HUES6 (cell line): ENCODE measurements at regions not wholly inside any gene's neighbourhood (a gene's known extent, or its start where the extent isn't known, plus 50 kb on each side); places are given as distances from the start of the nearest gene placed in this dataset.

Experiments
- H3K27ac ChIP-seq: 2 replicates; pipeline ENCODE4 v1.7.0; 2013; ENCODE audit warnings: low read depth, mild to moderate bottlenecking, low read length, inconsistent platforms
- H3K27me3 ChIP-seq: 2 replicates; pipeline ENCODE4 v1.6.1; 2013; ENCODE audit warnings: low read length; ENCODE audit not compliant: control insufficient read depth, insufficient read depth
- H3K36me3 ChIP-seq: 2 replicates; pipeline ENCODE4 v1.6.1; 2013; ENCODE audit warnings: low read length; ENCODE audit not compliant: control insufficient read depth, insufficient read depth
- H3K4me1 ChIP-seq: 2 replicates; pipeline ENCODE4 v1.6.1; 2013; ENCODE audit warnings: low read length; ENCODE audit not compliant: control insufficient read depth, insufficient read depth
- H3K4me3 ChIP-seq: 2 replicates; pipeline ENCODE4 v1.5.1; 2013; ENCODE audit warnings: low read depth, low read length
- H3K9ac ChIP-seq: one replicate; pipeline ENCODE4 v1.6.1; 2013; ENCODE audit warnings: mild to moderate bottlenecking, low read length
- H3K9me3 ChIP-seq: 2 replicates; pipeline ENCODE4 v1.6.1; 2013; ENCODE audit warnings: low read depth, low read length; ENCODE audit not compliant: control insufficient read depth, insufficient read depth

DNA sequence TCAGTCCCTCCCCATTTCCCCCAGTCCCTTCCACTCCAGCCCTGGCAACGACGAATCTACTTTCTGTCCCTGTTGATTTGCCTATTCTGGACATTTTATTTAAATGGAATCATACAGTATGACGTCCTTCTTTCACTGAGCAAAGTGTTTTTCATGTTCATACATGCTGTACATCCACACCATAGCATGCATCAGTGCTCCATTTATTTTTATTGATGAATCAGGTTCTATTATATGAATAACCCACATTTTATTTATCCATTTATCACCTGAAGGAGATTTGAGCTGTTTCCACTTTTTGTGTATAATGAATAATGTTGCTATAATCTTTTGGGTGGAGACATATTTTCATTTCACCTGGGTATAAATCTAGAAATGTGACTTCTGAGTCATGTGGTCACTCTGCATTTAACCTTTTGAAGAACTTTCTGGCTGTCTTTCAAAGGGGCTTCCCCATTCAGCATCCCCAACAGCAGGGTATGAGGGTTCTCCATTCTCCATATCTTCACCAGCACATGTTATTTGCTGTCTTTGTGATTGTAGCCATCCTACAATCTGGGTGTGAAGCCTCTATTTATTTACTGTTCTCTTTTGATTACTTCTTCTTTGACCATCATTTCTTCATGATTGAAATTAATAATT, 531.7 kb downstream of the ETS1 start:
- H3K9me3 ChIP-seq, result no peaks in the 10 kb centered on the region
- no peak overlapping the region for H3K9ac ChIP-seq
- H3K4me3 ChIP-seq, result no peak overlapping the region
- H3K27me3 ChIP-seq, result no peaks in the 10 kb centered on the region
- no peak overlapping the region for H3K27ac ChIP-seq
- H3K36me3 ChIP-seq, result no peaks in the 10 kb centered on the region
- H3K4me1 ChIP-seq, result no peaks in the 10 kb centered on the region

DNA sequence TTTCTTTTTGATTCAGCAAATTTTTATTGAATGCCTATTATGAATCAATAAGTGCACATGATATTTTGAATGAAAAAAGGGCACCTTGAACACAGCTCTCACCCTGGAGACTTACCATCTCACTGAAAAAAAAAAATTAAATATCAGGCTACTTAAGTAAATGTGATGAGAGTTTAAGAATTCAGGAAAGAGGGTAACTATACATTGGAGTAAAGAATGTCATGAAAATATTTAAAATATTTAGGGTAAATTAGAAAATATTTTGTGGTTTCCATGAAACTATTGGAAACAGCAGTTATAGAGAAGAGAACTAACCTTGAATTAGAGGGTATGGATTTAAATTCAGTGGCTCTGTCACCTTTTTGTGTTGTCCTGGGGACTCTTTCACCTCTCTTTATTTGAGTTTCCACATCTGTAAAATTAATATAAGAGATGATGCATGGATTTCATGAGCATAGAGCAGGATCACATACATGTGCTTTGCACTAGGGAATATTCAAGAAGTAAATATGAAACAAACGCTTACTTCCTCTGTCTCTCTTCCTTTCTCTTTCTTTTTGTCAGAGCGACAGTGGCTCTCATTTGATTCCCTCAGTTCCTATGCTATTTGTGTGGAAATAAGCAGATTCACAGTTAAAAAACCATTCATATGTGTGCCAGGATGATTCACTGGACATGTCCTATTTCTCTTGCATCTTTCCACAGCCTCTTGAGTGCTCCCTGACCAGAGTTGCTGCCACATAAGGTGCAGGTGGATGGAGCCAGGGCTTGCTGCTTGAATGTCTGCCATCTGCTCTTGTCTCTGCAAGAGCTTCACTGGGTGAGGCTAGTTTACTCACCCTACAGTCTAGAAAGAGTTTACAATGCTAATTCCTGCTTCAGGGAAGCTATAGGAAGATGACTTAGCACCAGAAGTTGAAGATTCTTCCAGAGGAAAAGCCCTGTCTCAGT, 533.1 kb downstream of the ETS1 start:
- no peaks in the 10 kb centered on the region for H3K27me3 ChIP-seq
- no peak overlapping the region for H3K9ac ChIP-seq
- no peaks in the 10 kb centered on the region for H3K36me3 ChIP-seq
- no peaks in the 10 kb centered on the region for H3K9me3 ChIP-seq
- H3K4me3 ChIP-seq, result no peak overlapping the region
- no peaks in the 10 kb centered on the region for H3K4me1 ChIP-seq
- no peak overlapping the region for H3K27ac ChIP-seq

DNA sequence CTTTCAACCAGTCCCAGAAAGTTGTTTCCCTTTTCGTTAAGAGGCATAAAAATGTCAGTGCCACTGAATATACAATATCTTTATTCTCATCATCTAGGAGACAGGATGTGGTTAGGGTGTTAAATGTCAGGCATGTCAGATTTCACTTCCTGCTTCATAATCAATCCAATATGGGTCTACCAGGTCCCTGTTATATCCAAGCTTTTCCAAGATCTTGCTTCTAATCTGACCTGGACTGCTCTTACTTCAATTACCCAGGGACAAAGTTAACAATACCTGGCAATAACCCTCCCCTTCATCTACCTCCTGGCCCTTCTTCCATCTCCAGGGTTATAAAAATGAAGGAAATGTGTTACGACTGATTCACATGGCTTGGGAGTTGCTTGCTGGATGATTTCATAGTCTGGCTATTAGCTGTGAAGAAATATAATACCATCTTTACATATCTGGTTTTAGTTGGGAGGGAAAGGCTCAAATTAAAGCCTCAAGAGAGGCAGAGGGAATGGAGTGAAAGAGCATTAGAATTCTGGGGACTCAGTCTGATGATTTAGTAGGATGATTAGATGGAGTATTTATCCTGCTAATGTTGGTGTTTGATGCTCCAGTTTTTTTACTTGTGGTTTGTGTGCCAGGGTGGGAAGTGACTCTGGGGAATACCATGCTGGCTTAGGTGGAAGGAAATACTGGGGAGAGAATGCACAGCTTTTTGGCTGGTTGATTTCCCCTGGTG, 534.3 kb downstream of the ETS1 start:
- no peaks in the 10 kb centered on the region for H3K27me3 ChIP-seq
- no peak overlapping the region for H3K4me3 ChIP-seq
- H3K9me3 ChIP-seq, result no peaks in the 10 kb centered on the region
- no peaks in the 10 kb centered on the region for H3K36me3 ChIP-seq
- H3K27ac ChIP-seq, result no peak overlapping the region
- H3K9ac ChIP-seq, result no peak overlapping the region
- no peaks in the 10 kb centered on the region for H3K4me1 ChIP-seq

GRCh38 chr11:128048121-128048520, 539.2 kb downstream of the ETS1 start:
- H3K27ac ChIP-seq, result no peak overlapping the region
- H3K27me3 ChIP-seq, result no peaks in the 10 kb centered on the region
- no peaks in the 10 kb centered on the region for H3K4me1 ChIP-seq
- no peaks in the 10 kb centered on the region for H3K9me3 ChIP-seq
- H3K36me3 ChIP-seq, result no peaks in the 10 kb centered on the region
- H3K9ac ChIP-seq, result no peak overlapping the region
- H3K4me3 ChIP-seq, result no peak overlapping the region

- H3K9me3 ChIP-seq, result no peaks in the 10 kb centered on the region
- no peak overlapping the region for H3K4me3 ChIP-seq
- no peak overlapping the region for H3K9ac ChIP-seq
- no peaks in the 10 kb centered on the region for H3K27me3 ChIP-seq
- H3K36me3 ChIP-seq, result no peaks in the 10 kb centered on the region
- H3K27ac ChIP-seq, result no peak overlapping the region
- no peaks in the 10 kb centered on the region; the same call in 1 of the 2 replicates for H3K4me1 ChIP-seq
Observed at GRCh38 chr11:128047026-128047425, 540.3 kb downstream of the ETS1 start.

- Histone ChIP-seq H3K9me3 (no peaks in the 10 kb centered on the region), H3K4me1 (no peaks in the 10 kb centered on the region; the same call in 1 of the 2 replicates), H3K9ac (no peak overlapping the region), H3K36me3 (no peaks in the 10 kb centered on the region), H3K27ac (no peak overlapping the region), H3K27me3 (no peaks in the 10 kb centered on the region), H3K4me3 (no peak overlapping the region)
Observed at GRCh38 chr11:128046213-128046612, 541.1 kb downstream of the ETS1 start.

DNA sequence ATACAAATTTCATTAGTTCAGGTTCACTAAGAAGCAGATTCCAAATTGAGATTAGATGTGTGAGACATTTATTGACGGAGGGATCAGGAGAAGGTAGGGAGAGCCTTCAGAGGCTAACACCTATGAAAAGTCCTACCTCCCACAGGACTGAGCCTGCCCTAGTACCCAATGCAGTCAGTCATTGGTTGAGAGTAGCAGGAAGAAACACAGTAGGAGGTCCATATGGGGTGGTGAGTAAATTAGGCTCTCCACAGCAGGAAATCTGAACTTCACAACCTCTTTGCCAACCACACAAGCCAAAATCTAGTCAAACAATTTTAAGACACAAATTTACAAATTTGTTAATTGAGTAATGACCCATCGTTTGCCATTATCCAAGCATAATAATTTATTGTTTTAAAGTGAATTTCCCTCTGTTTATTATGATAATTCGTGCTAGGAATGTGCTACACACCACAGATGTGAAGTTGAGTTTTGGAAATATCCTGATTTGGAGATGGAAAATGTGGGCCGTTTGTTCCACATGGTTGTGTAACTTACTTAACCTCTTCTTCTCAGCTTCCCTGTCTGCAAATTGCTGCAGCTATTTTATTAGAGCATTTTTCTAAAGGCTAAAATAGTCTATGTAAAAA, 542.1 kb downstream of the ETS1 start:
- Histone ChIP-seq H3K9ac (no peak overlapping the region), H3K4me1 (no peaks in the 10 kb centered on the region; the same call in 1 of the 2 replicates), H3K27me3 (no peaks in the 10 kb centered on the region), H3K27ac (no peak overlapping the region), H3K9me3 (no peaks in the 10 kb centered on the region), H3K36me3 (no peaks in the 10 kb centered on the region), H3K4me3 (no peak overlapping the region)

DNA sequence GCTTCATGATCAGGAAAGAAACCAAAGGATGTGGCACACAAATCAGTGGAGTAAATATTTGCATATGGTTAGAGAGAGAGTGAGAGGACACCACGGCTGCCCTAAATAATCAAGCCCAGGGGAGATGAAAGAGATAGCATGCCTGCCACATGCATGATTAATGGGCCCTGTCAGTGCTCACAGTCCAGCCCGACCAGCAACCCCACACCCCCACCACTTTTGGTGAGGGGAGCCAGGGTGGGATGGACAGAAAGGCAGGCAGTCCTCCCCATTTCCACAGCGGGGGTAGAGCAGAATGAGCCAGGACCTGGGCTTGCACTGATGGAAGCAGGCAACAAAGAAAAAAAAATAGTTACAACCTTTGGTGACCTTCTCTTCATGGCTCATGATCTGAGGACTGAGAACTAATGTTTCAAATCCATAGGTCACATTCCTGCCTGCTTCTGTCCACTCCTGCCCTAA, 545.0 kb downstream of the ETS1 start:
- Histone ChIP-seq H3K4me1 (no peaks in the 10 kb centered on the region; the same call in 1 of the 2 replicates), H3K4me3 (no peak overlapping the region), H3K27ac (no peak overlapping the region), H3K27me3 (no peaks in the 10 kb centered on the region), H3K36me3 (no peaks in the 10 kb centered on the region), H3K9me3 (no peaks in the 10 kb centered on the region), H3K9ac (no peak overlapping the region)

DNA sequence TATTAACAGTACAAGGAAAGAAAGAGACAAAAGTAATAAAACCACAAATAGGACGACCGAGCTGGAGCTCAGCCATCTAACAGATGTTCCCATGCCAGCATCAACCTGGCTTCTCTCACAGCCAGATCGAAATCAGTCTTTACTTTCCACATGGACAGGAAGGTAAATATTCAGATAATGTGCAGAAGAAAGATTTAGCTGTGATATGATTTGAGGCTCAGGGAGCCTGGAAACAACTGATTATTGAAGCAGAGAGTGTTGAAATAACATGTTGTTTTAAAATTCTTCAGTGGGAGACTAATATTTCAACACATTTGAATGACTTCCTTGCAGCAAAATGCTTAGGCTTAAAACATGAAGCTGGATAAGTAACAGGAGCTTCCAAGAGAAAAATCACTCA, 546.8 kb downstream of the ETS1 start:
- no peaks in the 10 kb centered on the region for H3K36me3 ChIP-seq
- no peaks in the 10 kb centered on the region for H3K9me3 ChIP-seq
- no peaks in the 10 kb centered on the region; the same call in 1 of the 2 replicates for H3K4me1 ChIP-seq
- no peak overlapping the region for H3K27ac ChIP-seq
- H3K9ac ChIP-seq, result no peak overlapping the region
- no peak overlapping the region for H3K4me3 ChIP-seq
- H3K27me3 ChIP-seq, result no peaks in the 10 kb centered on the region

DNA sequence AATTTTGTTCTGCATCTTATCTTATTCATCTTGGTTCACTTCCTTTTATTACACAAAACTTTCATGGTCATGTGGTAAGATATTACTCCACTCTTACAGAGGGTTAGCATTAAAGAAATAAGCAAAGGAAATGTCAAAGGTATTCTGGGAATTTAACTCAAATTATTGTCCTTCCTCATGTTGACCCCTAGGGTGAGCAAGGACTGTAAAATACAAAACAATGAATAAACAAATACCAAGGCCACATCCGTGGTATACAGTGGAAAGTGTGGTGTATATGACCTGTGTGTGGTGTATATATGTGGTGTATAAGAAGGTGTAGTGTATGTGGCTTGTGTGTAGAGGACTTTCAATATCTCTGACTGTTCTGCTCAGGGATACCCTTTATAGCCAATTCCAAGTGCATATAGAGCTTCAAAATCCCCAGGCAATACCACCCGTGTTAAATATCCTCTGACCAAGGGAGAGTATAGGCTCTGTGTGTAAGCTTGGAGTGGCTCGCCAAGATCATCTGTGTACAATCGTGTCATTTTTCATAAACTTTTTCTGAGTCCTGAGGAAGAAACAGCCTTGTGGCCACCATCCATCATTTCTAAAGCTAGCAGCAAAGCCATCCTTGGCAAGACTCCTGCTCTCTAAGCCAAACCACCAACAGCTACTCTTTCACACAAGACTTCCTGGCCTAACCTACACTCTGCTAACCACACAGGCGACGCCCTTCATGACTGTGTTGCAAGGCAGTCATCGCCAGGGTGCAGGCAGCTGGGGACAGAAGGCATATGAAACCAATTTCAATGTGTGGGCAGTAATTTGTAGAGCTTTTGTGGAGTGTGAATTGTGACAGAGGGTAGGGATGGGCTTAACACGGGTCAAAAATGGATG, 548.0 kb downstream of the ETS1 start:
- H3K27me3 ChIP-seq, result no peaks in the 10 kb centered on the region
- H3K4me1 ChIP-seq, result no peaks in the 10 kb centered on the region; the same call in 1 of the 2 replicates
- H3K9me3 ChIP-seq, result no peaks in the 10 kb centered on the region

More for the DNA sequence above, 548.0 kb downstream of the ETS1 start:
- Histone ChIP-seq H3K27ac (no peak overlapping the region), H3K9ac (no peak overlapping the region), H3K36me3 (no peaks in the 10 kb centered on the region), H3K4me3 (no peak overlapping the region)
